ENCODE measurements at regions not wholly inside any gene's neighbourhood (a gene's known extent, or its start where the extent isn't known, plus 50 kb on each side); places are given as distances from the start of the nearest gene placed in this dataset.
"Not testable (repeated sequence)": the region's sequence is repeated elsewhere in the genome, so short reads cannot be mapped to it uniquely, and the experiment has no call there.

DNA sequence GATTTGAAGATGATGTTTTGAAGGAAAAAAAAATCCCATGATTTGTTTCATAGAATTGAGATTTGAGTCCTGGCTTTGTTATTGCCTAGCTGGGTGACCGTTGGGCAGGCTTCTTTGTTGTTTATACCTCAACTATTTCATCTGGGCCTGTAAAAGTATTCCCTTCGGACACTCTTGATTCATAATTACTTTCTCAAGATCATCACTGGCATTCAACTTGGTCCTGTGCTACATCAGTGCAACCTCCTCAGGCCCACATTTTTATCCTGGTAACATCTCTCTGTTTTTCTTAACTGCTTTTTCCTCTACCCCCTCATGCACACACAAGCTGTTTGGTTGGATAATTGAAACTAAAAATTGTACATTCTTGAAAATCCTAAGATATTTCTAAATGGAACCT is 67.5 kb upstream of the P3H2 start:
- no peak for DNase-seq

DNA sequence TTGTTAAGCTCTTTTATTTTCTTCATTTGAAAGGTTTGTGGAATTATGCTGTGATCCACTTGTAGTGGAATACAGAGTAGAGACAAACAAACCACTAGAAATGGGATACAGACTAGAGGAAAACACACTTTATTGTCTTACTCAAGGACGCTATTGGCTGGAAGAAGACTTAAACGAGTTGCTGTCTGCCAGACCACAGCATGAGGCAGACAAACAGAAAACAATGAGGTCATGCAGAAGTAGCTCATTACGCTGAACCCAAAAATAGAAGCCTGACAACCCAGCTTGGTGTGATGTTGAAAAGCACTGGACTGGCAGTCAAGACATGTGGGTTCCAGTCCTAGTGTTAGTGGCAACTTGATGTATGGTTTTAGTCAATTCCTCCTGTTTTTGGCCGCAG is 62.4 kb upstream of the P3H2 start:
- no peak for DNase-seq

DNA sequence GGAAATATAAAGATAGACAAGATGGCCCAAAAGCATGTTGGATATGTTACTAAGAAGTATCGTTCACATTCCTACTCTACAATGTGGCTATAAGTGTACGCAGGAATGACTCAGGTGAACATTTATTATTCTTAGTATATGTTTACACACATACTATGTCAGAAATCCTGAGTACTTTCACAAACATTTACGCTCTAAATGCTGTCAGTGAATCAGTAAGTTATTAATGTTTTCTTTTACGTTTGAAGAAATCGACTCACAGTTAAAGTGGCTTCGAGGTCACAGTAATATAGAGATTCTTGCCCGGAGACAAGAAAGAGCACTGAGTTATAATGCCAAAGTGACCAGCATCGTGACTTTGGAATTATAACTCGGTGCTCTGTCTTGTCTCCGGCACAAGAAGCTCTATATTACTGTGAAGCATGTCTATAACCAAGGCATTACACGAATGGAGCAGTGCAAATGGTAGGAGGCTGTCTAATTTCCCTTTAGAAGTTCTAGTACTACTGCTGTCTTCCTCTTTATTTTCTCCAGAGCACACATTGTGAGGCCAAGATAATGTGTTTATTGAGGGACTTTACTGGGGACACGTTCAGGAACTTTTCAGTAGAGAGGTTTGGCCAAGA is 61.8 kb upstream of the P3H2 start:
- DNase-seq = no peak

DNA sequence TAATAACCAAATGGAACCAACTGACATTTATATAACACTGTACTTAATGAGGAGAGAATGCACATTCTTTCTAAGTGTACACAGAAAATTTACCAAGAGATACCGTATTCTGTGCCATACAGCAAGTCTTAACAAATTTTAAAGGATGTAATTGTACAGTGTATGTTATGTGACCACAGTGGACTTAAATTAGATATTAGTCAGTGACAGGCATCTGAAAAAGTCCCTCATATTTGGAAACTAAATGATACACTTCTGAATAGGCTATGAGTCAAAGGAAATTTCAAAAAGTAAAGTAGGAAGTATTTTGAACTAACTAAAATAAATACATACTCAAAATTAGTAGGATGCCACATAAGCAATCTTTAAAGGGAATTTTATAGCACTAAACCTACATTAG is 59.6 kb upstream of the P3H2 start:
- no peak for DNase-seq

DNA sequence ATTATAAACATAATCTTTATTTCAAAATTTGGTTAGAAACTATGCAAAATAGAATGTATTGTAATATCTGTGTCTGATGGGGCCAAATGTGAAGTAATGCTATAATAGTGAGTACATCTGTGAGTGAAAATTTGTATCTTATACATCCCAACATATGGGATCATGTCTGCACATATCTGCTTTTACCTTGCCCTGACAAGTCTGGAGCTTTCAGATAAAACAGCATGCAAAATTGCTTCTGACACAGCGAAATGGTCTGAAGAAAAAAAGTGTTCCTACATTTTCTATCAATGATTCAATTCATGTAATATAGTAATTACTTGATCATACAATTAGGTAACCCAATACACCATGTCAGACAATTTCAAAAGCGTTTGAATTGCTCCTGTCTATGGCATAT is 58.1 kb upstream of the P3H2 start:
- no peak for DNase-seq

DNA sequence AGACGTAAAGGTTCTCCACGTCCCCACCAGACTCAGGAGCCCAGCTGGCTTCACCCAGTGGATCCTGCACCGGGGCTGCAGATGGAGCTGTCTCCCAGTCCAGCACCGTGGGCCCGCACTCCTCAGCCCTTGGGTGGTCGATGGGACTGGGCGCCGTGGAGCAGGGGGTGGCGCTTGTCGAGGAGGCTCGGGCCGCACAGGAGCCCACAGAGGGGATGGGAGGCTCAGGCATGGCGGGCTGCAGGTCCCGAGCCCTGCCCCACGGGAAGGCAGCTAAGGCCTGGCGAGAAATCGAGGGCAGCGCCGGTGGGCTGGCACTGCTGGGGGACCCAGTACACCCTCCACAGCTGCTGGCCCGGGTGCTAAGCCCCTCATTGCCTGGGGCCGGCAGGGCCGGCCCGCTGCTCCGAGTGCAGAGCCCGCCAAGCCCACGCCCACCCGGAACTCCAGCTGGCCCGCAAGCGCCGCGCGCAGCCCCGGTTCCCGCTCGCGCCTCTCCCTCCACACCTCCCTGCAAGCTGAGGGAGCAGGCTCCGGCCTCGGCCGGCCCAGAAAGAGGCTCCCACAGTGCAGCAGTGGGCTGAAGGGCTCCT is 56.3 kb upstream of the P3H2 start:
- DNase-seq = not testable (repeated sequence)

DNA sequence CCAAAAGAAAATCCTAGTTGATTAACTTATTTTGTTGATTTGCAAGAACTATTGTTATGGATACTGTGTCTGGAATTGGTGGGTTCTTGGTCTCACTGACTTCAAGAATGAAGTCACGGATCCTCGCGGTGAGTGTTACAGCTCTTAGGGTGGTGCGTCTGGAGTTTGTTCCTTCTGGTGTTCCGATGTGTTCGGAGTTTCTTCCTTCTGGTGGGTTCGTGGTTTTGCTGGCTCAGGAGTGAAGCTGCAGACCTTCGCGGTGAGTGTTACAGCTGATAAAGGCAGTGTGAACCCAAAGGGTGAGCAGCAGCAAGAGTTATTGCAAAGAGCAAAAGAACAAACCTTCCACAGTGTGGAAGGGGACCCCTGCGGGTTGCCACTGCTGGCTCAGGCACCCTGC is 55.4 kb upstream of the P3H2 start:
- DNase-seq = not testable (repeated sequence)

DNA sequence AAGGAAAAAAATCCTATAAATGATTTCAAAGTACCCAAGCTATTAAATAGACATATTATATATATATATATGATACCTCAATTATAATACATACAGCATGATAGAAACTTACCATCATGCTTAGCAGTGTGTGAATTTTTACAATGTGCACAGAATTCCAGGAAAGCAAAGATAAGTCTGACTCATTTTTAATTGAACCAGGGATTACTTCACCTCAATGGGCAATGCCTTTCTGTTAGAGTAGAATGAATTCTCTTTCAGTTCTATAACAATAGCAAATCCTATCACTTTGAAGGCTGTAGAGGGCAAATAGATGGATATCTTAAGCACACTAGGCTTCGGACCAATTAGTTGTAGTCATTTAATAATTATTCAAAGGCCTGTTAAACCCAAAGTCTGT is 54.8 kb upstream of the P3H2 start:
- DNase-seq = no peak

DNA sequence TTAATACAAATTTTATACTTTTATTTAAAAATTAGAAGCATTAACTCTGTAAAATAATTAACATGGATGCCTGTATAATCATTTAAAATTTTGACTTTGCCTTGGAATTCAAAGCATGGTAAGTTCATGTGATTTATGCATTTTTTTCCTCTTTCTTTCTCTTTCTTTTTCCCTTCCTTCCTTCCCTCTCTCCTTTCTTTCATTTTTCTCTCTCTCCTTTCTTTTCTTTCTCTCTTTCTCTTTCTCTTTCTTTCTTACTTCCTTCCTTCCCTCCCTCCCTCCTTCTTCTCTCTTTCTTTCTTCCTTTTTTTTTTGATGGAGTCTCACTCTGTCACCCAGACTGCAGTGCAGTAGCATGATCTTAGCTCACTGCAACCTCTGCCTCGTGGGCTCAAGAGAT is 53.8 kb upstream of the P3H2 start:
- no peak for DNase-seq

DNA sequence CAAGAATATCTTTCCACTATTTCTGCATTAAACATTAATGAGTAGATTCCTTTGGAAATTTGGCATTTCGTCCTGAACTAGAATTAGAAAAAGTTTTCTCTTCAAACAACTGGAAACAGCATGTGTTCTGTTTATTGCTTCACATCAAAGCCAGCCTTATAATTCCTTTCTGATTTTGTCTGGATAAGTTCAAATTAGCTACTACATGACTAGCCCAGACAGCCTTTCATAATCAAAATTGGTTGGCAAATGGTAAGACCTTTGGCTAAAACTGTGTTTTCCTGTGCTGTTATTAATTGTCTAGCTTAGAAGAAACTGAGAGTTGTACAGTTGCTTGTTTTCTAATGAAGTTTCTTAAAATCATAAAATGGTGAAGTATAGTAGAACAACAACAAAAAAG is 52.7 kb upstream of the P3H2 start:
- DNase-seq = no peak

DNA sequence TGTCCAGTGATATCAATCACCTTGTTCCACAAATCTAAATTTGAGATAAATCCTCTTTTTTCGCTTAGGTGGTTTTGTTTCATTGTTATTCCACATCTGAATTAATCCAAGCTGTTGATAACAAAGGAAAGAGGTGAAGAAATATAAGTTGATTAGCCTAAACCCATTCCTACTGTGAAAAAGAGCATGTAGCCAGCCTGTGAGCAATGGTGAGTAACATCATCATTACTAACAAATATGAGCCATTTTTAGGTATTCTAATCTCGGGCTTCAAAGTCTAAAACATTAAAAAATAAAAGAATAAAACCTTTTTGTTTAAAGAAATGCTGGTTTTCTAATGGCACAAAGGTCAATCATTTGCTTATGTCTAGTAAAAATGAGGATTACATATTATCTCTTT is 52.1 kb upstream of the P3H2 start:
- no peak for DNase-seq

Measured in CD4-positive, alpha-beta T cell treated with Interferon alpha-2 for 1 hour (primary cell).